ENCODE measurements at regions not wholly inside any gene's neighbourhood (a gene's known extent, or its start where the extent isn't known, plus 50 kb on each side); places are given as distances from the start of the nearest gene placed in this dataset.

DNA sequence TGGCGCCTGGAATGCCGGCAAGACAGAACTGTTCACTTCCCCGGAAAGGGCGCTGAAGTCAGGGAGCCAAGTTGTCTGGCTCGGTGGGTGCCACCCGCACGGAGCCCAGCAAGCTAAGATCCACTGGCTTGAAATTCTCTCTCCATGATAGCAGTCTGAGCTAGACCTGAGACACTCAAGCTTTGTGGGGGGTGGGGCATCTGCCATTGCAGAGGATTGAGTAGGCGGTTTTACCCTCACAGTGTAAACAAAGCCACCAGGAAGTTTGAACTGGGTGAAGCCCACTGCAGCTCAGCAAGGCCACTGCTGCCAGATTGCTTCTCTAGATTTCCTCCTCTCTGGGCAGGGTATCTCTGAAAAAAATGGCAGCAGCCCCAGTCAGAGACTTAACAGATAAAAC is 277.4 kb downstream of the SLCO4C1 start:
- Histone ChIP-seq H3K4me1 (ENCODE audit: insufficient read depth) (no peaks in the 10 kb centered on the region), H3K27ac (ENCODE audit: low read depth) (no peak overlapping the region), H3K4me3 (ENCODE audit: low read depth, low read length) (no peak overlapping the region), H3K36me3 (ENCODE audit: insufficient read depth) (no peaks in the 10 kb centered on the region)
- 86% methylated on average over 8 of the region's 8 CpGs for WGBS
- DNase-seq (ENCODE audit: extremely low spot score) = no peak

DNA sequence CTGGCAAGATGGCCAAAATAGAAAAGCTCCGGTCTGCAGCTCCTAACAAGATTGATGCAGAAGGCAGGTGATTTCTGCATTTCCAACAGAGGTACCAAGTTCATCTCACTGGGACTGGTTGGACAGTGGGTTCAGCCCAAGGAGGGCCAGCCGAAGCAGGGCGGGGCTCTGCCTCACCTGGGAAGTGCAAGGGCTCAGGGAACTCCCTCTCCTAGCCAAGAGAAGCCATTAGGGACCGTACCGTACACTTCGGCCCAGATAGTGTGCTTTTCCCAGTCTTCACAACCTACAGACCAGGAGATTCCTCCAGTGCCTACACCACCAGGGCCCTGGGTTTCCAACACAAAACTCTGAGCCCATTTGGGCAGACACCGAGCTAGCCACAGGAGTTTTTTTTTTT is 277.8 kb downstream of the SLCO4C1 start:
- WGBS = 77% methylated on average over 7 of the region's 7 CpGs
- Histone ChIP-seq H3K36me3 (ENCODE audit: insufficient read depth) (no peaks in the 10 kb centered on the region), H3K27ac (ENCODE audit: low read depth) (no peak overlapping the region), H3K4me3 (ENCODE audit: low read depth, low read length) (no peak overlapping the region), H3K4me1 (ENCODE audit: insufficient read depth) (no peaks in the 10 kb centered on the region)
- DNase-seq (ENCODE audit: extremely low spot score) = no peak

DNA sequence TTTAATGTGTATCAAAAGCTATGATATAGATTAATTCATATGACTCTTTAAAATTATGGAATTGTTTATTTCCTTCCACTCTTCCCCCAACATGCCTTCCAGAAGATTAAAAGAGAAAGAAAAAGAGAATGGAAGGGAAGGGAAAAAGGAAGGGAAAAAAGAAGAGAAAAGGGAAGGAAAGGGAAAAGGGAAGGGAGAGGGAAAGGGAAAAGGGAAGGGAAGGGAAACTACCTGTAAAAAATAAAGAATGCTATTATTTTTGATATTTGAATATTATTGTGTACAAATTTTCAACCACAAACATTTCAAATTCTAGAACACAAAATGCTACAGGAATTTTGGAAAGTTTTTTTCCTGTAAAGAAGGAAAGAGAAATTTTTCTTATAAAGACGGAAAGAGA is 281.7 kb downstream of the SLCO4C1 start:
- DNase-seq (ENCODE audit: extremely low spot score) = no peak
- Histone ChIP-seq H3K36me3 (ENCODE audit: insufficient read depth) (no peaks in the 10 kb centered on the region), H3K4me3 (ENCODE audit: low read depth, low read length) (no peak overlapping the region), H3K4me1 (ENCODE audit: insufficient read depth) (no peaks in the 10 kb centered on the region), H3K27ac (ENCODE audit: low read depth) (no peak overlapping the region)
- 86% methylated on average over 1 of the region's 1 CpG for WGBS

DNA sequence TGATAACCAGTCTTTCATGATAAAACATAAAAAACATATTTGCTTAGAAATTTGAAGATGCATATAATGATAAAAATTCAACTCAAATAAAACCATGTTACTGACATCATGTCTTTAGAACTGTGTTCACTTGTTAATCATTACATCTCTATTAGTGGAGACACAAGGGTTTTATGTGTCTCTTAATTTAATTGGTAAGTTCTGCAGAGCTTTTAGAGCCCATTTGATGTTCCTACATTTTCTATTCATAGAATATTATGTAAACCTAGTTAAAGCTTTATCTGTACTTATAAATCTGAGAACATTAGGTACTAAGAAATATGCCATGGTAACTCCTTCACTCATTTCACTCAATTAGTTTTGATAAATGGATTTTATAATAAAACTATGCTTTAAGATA is 285.4 kb downstream of the SLCO4C1 start:
- no peak for DNase-seq (ENCODE audit: extremely low spot score)
- no peaks in the 10 kb centered on the region for H3K4me1 ChIP-seq (ENCODE audit: insufficient read depth)

DNA sequence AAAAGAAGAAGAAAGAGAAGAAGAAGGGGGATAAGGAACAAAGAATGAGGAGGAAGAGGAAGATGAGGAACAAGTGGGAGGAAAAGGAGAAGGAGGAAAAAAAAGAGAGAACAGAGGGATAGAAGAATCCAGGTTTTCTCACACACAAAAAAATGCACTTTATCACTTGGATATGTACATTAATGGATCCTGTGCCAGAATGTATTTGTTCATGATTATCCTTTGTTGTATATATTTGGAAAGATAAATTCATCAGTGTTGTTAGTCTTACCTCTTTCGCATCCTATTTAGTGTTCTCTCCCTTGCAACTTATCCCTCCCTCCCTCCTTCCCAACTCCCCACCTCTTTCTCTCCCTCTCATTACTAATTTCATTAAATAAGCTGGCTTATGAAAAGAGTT is 298.8 kb downstream of the SLCO4C1 start:
- DNase-seq (ENCODE audit: extremely low spot score) = no peak
- Histone ChIP-seq H3K27ac (ENCODE audit: low read depth) (no peak overlapping the region), H3K4me3 (ENCODE audit: low read depth, low read length) (no peak overlapping the region), H3K4me1 (ENCODE audit: insufficient read depth) (no peaks in the 10 kb centered on the region), H3K36me3 (ENCODE audit: insufficient read depth) (no peaks in the 10 kb centered on the region)
- WGBS = 88% methylated on average over 1 of the region's 1 CpG

More for the DNA sequence above, 285.4 kb downstream of the SLCO4C1 start:
- Histone ChIP-seq H3K36me3 (ENCODE audit: insufficient read depth) (no peaks in the 10 kb centered on the region), H3K4me3 (ENCODE audit: low read depth, low read length) (no peak overlapping the region), H3K27ac (ENCODE audit: low read depth) (no peak overlapping the region)

DNA sequence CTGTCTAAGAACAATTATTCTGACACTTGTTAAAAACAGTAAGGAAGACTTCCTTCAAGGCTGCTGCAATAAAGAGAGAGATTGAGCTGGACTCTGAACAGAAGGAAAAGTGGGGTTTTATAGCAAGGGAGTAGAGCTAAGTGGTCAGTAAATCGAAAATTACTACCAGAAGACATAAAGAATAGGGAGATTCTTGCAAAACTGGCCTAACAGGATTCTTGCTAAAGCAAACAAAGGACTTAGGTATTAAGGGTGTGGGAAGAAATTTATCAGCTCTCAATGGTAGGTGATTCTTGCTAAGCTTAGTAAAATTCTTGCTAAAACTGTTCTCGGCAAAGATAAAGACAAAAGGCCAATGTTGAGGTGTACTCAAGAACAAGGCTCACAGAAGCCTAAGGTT is 300.5 kb downstream of the SLCO4C1 start:
- WGBS = 39% methylated on average over 2 of the region's 2 CpGs

DNA sequence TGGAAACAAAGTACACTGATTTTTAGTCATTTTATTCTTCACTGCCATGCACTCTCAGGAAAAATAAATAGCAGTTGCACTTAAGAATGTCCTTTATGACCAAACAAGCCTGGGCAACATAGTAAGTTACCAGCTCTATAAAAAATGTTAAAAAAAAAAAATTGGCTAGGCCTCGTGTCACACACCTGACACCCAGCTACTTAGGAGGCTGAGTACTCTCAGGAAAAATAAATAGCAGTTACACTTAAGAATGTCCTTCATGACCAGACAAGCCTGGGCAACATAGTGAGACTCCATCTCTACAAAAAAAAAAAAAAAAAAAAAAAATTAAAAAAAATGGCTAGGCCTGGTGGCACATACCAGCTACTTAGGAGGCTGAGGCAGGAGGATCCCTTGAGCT is 304.6 kb downstream of the SLCO4C1 start:
- Histone ChIP-seq H3K4me1 (ENCODE audit: insufficient read depth) (no peaks in the 10 kb centered on the region), H3K4me3 (ENCODE audit: low read depth, low read length) (no peak overlapping the region), H3K36me3 (ENCODE audit: insufficient read depth) (no peaks in the 10 kb centered on the region), H3K27ac (ENCODE audit: low read depth) (no peak overlapping the region)
- WGBS = 69% methylated on average over 1 of the region's 1 CpG
- no peak for DNase-seq (ENCODE audit: extremely low spot score)

More for the DNA sequence above, 300.5 kb downstream of the SLCO4C1 start:
- H3K4me1 ChIP-seq (ENCODE audit: insufficient read depth) = no peaks in the 10 kb centered on the region
- H3K36me3 ChIP-seq (ENCODE audit: insufficient read depth) = no peaks in the 10 kb centered on the region
- H3K27ac ChIP-seq (ENCODE audit: low read depth) = no peak overlapping the region
- DNase-seq (ENCODE audit: extremely low spot score) = peak; percentile 72
- no peak overlapping the region for H3K4me3 ChIP-seq (ENCODE audit: low read depth, low read length)

DNA sequence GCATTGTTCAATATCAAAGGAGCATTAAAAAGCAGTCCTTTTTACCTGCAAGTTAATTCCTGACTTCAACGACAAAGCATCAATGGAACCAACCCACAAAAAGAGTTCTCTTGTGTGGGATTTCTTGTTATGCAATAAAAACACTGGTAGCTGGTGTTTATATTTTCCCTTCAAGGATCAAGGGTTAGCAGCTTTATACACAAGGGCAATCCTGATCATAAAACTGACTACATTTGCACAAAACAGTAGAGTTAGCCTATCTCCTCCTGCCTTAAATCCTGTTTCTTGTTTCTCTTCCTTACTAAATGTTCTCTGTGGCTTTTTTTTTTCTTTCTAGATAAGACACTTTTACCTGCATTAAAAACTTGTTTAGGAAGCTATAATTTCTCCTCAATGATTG is 306.4 kb downstream of the SLCO4C1 start:
- Histone ChIP-seq H3K4me3 (ENCODE audit: low read depth, low read length) (no peak overlapping the region), H3K4me1 (ENCODE audit: insufficient read depth) (no peaks in the 10 kb centered on the region), H3K27ac (ENCODE audit: low read depth) (no peak overlapping the region), H3K36me3 (ENCODE audit: insufficient read depth) (no peaks in the 10 kb centered on the region)
- DNase-seq (ENCODE audit: extremely low spot score) = no peak
- WGBS = 42% methylated on average over 1 of the region's 1 CpG

DNA sequence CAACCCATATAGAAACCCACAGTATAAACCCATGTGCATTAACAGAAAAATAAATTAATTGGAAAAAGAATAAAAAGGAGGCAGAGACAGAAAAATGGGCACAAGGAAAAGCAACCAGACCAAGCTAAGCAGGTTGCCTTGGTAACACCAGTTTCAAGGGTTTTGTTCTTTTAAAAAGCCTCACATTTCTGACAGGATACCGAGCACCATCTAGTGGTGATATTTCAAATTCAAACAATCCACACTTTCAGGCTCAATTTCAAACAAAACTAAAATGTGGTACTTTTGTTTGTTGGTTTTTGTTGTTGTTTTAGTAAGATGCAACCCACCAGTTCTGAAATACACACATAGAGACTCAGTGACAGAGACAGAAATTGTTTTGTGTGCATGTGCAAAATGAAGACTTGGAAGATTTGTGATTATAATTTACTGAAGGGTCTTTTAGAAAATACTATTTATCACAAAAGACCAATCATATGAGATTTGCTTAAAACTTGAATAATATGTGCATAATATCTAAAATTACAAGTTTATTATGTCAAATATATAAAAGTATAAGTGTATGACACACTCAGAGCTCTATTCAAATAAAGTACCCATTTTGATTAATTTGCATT is 318.2 kb downstream of the SLCO4C1 start:
- peak; percentile 59 for DNase-seq (ENCODE audit: extremely low spot score)
- WGBS = 0% methylated on average over 1 of the region's 1 CpG
- no peak overlapping the region for H3K4me3 ChIP-seq (ENCODE audit: low read depth, low read length)
- no peaks in the 10 kb centered on the region for H3K36me3 ChIP-seq (ENCODE audit: insufficient read depth)
- H3K4me1 ChIP-seq (ENCODE audit: insufficient read depth) = no peaks in the 10 kb centered on the region
- no peak overlapping the region for H3K27ac ChIP-seq (ENCODE audit: low read depth)

DNA sequence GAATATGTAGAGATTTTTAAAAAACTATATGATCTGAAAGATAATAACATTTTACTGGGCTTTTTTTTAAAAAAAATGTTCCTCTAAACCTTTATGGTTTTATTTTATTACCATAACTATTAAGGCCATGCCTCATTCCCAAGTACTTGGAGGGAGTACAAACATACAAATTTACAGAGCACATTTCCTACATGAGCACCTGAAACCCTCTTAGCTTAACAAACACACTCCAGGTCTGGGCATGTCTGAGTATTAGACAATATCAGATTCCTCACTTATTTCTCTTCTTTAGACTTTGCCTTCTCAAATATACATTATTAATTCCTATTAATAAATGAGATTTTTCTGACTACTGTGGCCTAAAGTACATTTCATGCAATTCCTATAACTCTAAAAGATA is 319.2 kb downstream of the SLCO4C1 start:
- no peak overlapping the region for H3K27ac ChIP-seq (ENCODE audit: low read depth)
- no peaks in the 10 kb centered on the region for H3K4me1 ChIP-seq (ENCODE audit: insufficient read depth)
- DNase-seq (ENCODE audit: extremely low spot score) = no peak
- no peaks in the 10 kb centered on the region for H3K36me3 ChIP-seq (ENCODE audit: insufficient read depth)
- no peak overlapping the region for H3K4me3 ChIP-seq (ENCODE audit: low read depth, low read length)

DNA sequence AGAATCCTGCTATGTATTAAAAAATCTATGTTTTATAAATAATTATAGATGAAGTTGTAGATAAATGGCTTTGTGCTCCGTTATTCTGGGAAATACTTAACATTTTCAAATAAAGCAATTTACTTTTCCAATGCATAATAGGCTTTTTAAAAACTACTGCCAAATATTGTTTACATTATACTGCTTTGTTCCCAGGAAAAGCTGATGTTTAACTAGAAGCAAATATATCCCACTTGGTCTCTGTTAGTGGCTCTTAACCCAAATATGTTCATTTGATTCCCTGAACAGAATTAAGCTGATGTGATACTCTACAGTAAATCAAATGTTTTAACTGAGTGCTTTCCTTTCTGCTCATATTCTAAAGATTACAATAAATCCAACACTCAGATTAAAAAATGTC is 326.3 kb downstream of the SLCO4C1 start:
- DNase-seq (ENCODE audit: extremely low spot score) = no peak
- Histone ChIP-seq H3K36me3 (ENCODE audit: insufficient read depth) (no peaks in the 10 kb centered on the region), H3K4me1 (ENCODE audit: insufficient read depth) (no peaks in the 10 kb centered on the region), H3K4me3 (ENCODE audit: low read depth, low read length) (no peak overlapping the region), H3K27ac (ENCODE audit: low read depth) (no peak overlapping the region)
- 19% methylated on average over 1 of the region's 1 CpG for WGBS

DNA sequence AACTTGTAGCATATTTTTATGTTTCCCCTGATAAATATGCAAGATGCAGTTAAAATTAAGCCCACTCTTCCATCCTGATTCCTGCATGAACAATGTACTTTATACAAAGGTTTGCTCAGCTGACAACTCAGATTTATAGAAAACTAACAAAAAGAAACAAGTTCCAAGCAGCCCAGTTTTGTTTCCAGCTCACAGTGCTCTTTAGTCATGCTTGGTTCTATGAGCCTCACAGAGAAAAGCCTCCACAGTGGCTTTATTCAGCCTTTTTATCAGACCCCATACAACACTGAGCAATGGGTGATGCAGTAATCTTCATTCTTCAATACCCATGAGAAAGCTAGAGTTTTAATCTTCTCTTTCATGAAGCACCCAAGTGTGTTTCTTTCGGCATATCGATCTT is 329.6 kb downstream of the SLCO4C1 start:
- WGBS = 96% methylated on average over 2 of the region's 2 CpGs
- Histone ChIP-seq H3K27ac (ENCODE audit: low read depth) (no peak overlapping the region), H3K36me3 (ENCODE audit: insufficient read depth) (no peaks in the 10 kb centered on the region)

DNA sequence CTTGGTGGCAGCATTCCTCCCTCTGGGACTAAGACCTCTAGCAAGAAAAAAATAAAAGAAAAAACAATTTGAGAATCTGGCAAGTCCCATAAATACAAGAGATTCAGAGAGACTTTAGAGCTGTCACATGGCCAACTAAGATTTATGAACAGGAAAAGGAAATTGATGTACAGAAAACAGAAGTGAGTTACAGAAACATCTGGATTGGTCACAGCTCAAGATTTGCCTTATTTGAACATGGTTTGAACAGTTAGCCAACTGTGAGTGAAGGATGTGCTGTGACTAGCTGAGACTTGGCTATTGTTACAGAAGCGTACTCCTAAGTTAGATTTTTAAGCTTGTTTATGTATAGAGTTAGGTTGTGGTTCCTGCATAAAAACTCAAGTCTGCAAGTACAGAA is 340.2 kb downstream of the SLCO4C1 start:
- WGBS = 55% methylated on average over 1 of the region's 1 CpG
- Histone ChIP-seq H3K27ac (ENCODE audit: low read depth) (no peak overlapping the region), H3K4me1 (ENCODE audit: insufficient read depth) (no peaks in the 10 kb centered on the region), H3K4me3 (ENCODE audit: low read depth, low read length) (no peak overlapping the region), H3K36me3 (ENCODE audit: insufficient read depth) (no peaks in the 10 kb centered on the region)
- DNase-seq (ENCODE audit: extremely low spot score) = no peak

More for the DNA sequence above, 329.6 kb downstream of the SLCO4C1 start:
- Histone ChIP-seq H3K4me1 (ENCODE audit: insufficient read depth) (no peaks in the 10 kb centered on the region), H3K4me3 (ENCODE audit: low read depth, low read length) (no peak overlapping the region)
- DNase-seq (ENCODE audit: extremely low spot score) = no peak

DNA sequence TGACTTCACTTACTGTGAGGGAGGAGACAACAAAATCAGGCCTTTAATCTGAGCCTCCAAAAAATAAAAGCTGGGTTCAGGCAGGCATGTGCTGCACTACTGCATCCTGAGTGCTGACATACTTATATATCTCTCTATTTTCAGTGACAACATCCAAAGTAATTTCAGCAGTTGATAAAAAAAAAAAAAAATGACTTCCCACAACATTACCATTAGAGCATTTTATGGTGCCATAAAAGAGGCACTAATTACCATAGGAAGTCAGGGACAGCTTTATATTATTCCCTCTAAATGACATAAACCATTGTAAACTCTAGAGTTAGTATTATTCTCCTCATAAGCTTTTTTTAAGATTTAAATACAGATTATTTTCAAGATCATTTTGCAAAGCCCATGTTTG is 346.1 kb downstream of the SLCO4C1 start:
- Histone ChIP-seq H3K27ac (ENCODE audit: low read depth) (no peak overlapping the region), H3K36me3 (ENCODE audit: insufficient read depth) (no peaks in the 10 kb centered on the region), H3K4me1 (ENCODE audit: insufficient read depth) (no peaks in the 10 kb centered on the region), H3K4me3 (ENCODE audit: low read depth, low read length) (no peak overlapping the region)
- no peak for DNase-seq (ENCODE audit: extremely low spot score)

DNA sequence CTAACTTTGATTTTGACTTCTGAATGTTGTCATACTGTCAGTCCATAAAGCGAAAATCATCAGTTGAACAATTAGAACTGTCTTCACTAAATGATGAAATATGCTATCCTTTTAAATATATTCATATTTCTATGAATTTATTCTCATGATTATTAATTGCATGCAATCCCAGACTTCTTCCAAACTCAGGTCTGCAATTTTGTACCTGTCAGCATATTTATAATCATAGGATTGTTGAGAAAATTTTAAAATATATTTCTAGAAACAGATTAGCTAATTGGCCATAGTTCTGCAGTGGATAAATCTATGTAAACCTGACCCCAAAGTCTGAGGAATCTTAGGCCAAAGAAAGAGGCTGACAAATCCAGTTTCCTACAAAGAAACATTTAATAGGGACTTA is 347.5 kb downstream of the SLCO4C1 start:
- no peak overlapping the region for H3K27ac ChIP-seq (ENCODE audit: low read depth)
- H3K4me1 ChIP-seq (ENCODE audit: insufficient read depth) = no peaks in the 10 kb centered on the region
- WGBS = 96% methylated on average over 1 of the region's 1 CpG
- no peak for DNase-seq (ENCODE audit: extremely low spot score)
- H3K4me3 ChIP-seq (ENCODE audit: low read depth, low read length) = no peak overlapping the region
- H3K36me3 ChIP-seq (ENCODE audit: insufficient read depth) = no peaks in the 10 kb centered on the region

Data from urinary bladder (tissue), 3 donors.